SIG-M5 treated with dmso at 0.1 percent for 504 hours (cell line): ENCODE measurements at regions not wholly inside any gene's neighbourhood (a gene's known extent, or its start where the extent isn't known, plus 50 kb on each side); places are given as distances from the start of the nearest gene placed in this dataset.
"Not testable (repeated sequence)": the region's sequence is repeated elsewhere in the genome, so short reads cannot be mapped to it uniquely, and the experiment has no call there.

Experiments
- DNase-seq: peaks from one replicate; lab custom pipeline; 2025; ENCODE audit not compliant: unreplicated experiment; lab: John Stamatoyannopoulos, UW

- DNase-seq = not testable (repeated sequence)
Observed at GRCh38 chr5:122515210-122515609, 203.2 kb downstream of the SNCAIP start.

- DNase-seq = peak; percentile 61
Observed at GRCh38 chr5:122515709-122516431, 203.8 kb downstream of the SNCAIP start.

DNA sequence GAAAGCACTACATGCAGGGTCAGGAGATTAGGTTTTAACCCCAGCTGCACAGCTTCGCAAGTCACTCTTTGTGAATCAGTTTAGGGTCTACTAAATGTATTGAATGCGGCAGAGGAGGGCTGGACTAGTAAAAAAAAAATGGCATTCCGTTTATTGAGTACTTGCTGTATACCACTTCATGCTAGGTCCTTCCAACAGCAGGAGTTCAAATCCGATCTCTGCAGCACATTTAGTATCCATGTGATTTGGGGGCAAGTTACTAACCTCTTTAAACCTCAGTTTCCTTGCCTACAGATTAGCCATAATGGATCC, 204.4 kb downstream of the SNCAIP start:
- no peak for DNase-seq

DNA sequence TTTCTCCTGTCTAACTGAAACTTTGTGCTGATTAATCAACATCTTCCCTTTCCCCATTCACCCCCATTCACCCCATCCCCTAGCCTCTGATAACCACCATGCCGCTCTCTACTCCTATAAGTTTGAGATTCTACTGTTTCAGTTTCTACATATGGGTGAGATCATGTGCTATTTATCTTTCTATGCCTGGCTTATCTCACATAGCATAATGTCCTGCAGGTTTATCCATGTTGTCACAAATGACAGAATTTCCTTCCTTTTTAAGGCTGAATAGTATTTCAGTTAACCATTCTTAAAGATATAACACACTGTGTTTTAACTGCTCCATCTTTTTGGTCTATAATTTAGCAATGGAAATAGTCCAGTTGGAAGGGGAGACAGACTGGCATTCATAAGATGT, 205.1 kb downstream of the SNCAIP start:
- no peak for DNase-seq

GRCh38 chr5:122523776-122524175, 211.7 kb downstream of the SNCAIP start:
- DNase-seq = no peak

DNA sequence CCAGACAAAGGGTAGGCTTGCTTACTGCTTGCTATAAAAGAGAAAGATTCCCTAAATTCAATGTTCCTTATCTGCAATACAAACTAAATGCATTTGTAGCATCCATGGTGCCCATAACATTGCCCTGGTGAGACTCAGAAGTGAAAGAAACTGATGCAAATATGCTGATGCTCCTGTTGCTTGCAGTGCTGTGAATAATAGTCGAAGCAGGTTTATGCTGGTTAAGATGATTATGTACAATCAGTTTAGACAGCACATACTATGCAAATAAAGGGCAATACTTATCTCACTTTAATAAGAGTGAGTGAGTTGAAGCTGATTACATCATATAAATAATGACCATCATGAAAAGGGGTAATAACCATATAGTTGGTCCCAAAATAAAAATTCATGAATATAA, 215.5 kb downstream of the SNCAIP start:
- no peak for DNase-seq

DNA sequence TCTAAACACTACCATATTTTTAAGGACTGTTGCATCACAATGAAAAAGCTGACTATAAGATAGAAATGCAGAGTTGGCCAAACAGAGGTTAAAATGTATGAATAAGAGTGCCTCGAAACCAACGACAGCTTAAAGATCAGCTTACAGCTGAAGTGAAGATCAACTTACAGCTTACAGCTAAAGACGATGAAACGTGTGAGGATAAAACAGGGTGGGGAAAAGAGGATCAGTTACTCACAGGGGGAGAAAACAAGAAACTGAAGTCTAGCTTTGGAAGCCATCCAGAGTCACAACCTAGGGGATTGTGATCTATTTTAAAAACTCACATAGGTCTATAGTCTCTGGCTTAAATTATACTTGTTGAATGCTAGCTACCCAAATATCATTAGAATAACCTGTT, 220.0 kb downstream of the SNCAIP start:
- DNase-seq = no peak

DNA sequence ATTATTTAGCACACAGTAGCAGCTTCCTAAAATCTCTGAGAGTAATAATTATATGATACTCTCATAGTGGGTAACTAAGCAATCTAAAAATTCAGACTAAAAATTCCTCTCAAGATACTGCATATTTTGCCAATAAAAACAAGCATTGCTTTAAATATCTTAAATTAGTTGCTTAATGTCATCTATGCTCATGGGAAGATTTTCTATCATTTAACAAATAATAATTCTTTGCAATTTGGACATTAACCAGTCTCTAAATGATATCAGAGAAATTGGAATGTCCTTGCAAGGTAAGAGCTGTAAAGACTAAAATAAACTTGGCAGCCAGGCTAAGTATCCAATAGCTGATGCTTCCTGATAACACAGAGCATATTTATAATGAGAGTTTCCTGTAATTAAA, 221.8 kb downstream of the SNCAIP start:
- DNase-seq = no peak

DNA sequence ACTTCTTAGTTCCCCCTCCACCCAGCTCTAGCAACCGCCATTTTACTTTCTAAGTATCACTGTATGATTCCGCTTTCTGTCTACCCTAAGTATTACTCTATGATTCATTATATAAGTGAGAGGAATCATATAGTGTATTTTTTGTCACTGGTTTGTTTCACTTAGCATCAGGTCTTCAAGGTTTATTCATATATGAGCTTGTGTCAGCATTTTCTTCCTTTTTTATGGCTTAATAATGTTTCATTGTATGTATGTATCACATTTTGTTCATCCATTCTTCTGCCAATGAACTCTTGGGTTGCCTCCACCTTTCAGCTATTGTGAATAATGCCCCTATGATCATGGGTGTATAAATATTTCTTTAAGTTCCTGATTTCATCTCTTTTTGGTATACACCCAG, 222.8 kb downstream of the SNCAIP start:
- no peak for DNase-seq

DNA sequence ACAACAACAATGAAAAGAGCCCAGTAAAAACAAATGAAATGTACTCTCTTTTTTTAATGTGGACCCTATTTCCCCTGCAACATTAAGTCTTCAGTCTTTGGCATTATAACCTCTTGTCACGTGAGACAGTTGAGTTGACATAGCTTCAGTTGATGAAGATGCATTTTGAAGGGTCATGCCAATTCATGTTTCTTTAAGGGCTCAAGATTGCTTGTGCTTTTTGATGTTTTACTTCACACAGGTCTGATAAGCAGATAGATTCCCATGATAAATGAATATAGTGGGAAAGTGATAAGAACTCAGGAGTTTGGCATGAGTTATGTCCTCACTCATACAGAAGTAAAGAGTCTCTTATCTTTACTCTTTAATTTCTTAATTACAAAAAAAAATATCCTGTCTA, 229.4 kb downstream of the SNCAIP start:
- DNase-seq = no peak

GRCh38 chr5:122545986-122546385, 228.9 kb upstream of the SNX2 start:
- no peak for DNase-seq

- DNase-seq = no peak
Observed at GRCh38 chr5:122547219-122547618, 227.7 kb upstream of the SNX2 start.

DNA sequence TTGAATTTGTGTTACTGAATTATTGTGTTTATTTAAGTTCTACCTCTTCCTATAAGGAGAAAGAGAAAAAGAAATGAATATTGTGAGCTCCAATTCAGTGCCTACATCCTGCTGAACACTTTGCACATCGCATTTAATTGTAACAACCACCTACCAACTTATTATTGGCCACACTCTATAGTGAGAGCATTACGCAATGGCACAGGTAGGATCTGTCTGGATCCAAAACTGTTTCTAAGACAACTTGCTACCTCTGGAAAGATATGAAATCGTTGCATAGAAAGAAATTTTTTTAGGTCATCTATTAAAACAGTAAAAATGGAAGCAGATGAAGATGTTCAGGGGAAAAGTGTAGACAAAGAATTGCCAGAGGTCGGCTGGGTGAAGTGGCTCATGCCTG, 227.2 kb upstream of the SNX2 start:
- DNase-seq = no peak

DNA sequence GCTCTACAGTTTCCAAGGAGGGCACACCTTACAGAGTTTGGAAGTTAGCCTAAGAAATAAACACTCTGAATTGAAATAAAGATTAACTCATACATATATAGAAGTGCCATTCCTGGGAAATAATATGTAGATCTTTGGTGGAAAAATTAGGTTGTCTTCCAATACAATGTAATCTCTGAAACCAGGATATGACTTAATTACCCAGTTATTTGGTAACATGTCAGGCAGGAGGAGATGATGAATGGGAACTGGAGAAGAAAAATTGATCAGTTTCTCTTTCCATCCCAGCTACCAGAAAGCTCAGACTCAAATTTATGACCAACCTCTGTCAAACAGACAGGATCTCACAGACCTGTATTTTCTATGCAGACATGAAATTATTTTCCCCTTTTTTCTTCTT, 215.2 kb upstream of the SNX2 start:
- no peak for DNase-seq

DNA sequence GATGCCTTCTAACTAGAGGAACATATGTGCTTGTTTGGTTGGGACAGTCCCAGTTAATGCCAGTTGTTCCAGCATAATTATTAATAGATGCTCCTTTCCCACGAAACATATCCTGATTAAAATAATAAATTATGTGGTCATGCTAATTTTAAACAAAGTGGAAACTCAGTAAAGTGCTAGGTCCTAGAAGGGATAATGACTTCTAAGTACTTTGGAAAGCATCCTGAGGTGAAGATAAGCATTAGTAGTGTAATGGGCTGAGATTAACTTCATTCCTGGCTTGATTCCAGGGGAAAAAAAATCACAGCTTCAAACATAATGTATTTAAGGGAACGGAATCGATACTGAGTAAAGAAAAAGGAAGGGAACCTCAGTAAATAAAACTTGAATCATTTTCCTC, 213.7 kb upstream of the SNX2 start:
- no peak for DNase-seq

DNA sequence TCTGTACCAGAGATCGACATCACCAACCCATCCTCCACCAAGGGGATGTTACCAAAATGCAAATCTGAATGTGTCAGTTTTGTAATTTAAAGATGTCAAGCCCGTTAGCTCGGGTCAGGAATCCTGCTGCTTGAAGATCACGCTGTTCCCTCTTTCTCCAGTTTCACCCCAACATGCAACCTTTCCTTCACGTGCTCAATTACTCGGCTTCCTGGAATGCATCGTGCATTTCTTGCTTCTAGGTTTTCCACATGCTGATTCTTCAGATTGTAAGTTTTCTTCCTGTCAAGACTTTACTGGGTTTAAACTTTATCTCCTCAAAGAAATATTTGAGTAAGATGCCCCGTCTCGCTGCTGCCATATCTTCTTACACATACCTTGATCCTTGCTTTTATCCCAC, 209.5 kb upstream of the SNX2 start:
- no peak for DNase-seq

DNA sequence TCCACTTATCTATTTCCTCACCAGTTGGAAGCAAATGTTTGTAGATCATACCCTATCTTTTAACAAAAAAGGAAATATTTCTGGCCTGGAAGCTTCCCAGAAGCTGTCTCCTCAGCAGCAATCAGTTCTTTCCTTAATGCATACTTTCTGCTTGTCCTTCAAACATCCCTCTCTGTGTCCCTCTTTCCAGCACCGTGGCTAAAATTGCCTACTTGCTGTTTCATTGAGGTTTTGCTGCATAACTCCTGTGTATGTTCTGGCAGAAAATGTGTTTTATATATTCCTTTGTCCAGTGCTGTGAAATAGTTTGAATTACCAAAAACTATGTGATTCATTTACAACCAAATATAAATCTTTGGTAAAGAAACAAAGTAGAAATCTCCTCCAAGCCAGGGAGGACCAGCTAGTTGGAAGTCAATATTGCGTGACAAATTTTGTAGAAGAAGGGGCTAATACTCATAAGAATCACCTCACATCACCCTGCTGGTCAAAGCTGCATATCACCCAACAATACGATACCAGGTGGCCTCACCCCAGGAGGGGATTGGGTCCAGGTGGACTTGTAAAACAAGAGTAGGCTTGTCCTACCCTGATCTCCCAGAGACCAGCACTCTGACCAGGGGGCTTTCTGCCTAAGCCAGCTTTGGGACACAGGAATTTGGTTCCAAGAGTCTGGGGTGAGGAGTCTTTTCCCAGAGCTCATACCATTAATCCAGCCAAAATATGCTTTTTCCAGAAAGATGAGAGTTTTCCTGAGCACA, 198.4 kb upstream of the SNX2 start:
- no peak for DNase-seq

DNA sequence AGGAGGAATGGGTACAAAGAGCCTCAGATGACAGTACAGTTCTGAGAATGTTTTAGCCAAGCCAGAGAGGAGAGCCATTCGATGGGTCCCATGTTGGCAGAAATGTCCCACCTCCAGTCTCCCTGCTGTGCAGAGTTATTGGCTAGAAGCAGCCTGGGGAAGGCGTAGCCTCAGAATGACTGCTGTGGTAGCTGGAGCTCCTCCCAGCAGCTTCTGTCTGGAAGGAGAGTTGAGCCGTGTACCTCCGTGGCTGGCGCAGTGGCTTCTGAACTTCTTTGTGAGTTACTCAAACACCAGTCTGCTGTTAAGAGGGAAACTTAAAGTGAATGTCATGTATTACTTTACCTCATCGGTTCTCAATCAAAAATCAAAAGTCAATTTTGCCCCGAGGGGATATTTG, 193.3 kb upstream of the SNX2 start:
- no peak for DNase-seq

DNA sequence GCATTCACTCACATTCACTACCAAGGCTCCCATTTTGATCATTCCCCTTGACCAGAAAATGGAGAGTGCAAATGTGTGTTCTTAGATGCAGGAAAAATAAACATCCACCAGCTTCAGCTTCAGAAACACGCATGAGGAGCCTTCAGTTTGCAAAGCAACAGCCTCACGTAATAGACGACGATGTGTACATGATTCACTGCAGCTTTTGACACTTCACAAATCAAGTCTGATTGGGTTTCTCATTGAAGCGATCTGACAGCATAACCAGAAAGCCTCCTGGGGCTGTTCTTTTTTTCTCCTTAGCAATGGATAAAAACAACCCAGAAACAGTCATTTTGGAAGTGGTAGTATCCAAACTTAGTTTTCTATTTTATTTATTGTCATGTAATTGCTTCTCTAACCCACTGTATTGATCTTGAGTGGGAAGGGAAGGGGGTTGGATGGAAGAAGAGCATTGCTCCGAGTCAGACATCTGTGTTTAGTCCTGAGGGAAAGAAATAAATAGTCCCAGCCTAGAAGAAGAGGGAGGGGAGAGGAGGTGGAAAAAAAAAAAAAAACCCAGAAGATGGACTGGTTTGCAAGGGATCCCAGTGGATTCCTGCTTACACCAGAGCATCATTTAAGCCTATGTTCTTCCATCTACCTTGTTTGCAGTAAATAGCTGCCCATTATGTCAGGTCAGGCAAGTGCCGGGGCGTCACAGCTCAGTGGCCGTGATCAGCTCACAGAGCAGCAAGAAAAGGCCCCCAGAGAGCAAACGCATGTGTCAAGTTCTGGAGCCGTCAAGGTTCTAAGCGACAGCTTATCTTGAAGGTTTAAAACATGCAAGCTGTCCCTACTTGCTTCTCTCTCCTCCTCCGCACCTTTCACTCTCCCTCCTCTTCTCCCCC, 190.2 kb upstream of the SNX2 start:
- DNase-seq = no peak

DNA sequence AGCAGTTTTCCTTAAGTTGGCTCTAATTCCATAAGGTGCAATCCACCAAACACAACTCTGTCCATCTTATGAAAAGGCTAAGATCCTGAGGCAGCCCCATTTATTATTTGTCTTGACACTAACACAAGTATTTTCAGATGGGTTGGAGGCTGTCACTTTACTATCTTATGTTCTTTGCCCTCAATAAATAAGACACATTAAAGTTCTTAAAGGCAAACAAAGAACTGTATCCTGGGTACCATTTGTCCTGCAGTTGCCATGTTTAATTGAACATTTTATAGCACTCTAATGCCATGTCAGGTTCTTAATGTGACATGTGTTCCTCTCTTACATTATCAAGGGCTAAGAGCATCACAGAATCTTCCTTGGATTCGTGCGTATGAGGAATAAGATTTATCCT, 189.5 kb upstream of the SNX2 start:
- DNase-seq = no peak

DNA sequence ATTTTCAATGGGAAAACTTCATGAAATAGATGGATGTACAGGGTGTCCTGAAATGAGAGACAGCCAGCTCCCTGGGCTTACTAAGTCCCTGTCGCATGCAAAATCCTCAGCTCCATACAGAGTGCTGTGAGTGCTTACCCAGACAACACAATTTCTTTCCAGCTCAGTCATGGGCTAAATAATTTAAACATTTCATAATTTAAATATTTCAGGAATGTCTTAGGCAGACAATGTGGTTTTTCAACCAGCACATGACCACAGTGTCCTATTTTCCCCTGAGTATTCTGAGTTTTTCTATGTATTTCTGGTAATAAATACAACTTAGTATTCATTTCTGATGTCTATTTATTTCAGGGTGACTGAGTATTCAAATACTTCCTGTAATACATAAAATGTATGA, 188.5 kb upstream of the SNX2 start:
- no peak for DNase-seq

DNA sequence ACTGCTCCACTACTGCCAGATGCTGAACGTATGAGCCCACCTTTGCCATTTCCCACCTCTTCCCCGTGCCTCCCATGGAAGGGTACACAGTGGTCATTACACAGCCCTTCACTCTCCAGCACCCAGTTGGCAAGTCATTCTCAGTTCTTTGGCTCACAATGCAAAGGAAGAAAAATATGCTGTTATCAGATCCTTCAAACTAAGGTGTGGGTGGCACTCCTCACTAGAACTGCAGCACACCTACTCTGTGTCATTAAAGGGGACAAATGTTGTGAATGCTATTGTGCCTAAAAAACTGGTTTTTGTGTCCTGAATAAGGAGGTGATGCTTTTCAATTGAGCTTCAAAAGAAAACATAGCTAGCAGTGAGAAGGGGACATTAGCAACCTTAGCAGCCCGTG, 183.1 kb upstream of the SNX2 start:
- DNase-seq = no peak
